ENCODE measurements at regions not wholly inside any gene's neighbourhood (a gene's known extent, or its start where the extent isn't known, plus 50 kb on each side); places are given as distances from the start of the nearest gene placed in this dataset.

GRCh38 chr11:38498721-38499120 is 1900.7 kb upstream of the RAG2 start:
- H3K36me3 ChIP-seq = no peaks in the 10 kb centered on the region
- no peak for ATAC-seq
- H3K4me1 ChIP-seq = no peaks in the 10 kb centered on the region
- DNase-seq = no peak
- intact Hi-C loops (cut with DNase I) = no loop called here
- WGBS, 2 donors = 58 to 67% methylated on average over 6 of the region's 6 CpGs
- no peak overlapping the region for H3K27ac ChIP-seq
- H3K27me3 ChIP-seq = no peaks in the 10 kb centered on the region
- H3K9me3 ChIP-seq = peaks cover 0 to 32% (median 0%) of the 10 kb centered on the region in 11 donors
- TF ChIP-seq CTCF (IDR thresholded peaks at IDR 0.05) = no peak
- no peak overlapping the region for H3K4me3 ChIP-seq

- ATAC-seq = no peak
- H3K27ac ChIP-seq = no peak overlapping the region
- no peak overlapping the region for H3K4me3 ChIP-seq
- 76 to 87% methylated on average over 2 of the region's 2 CpGs for WGBS, 2 donors
- intact Hi-C loops (cut with DNase I) = no loop called here
- peaks cover 0 to 25% (median 0%) of the 10 kb centered on the region in 11 donors for H3K9me3 ChIP-seq
- no peaks in the 10 kb centered on the region for H3K36me3 ChIP-seq
- H3K27me3 ChIP-seq = no peaks in the 10 kb centered on the region
- DNase-seq = no peak
- no peaks in the 10 kb centered on the region for H3K4me1 ChIP-seq
- no peak for TF ChIP-seq CTCF (IDR thresholded peaks at IDR 0.05)
Measured at GRCh38 chr11:38491986-38492385, 1894.0 kb upstream of the RAG2 start.

GRCh38 chr11:38481391-38481790 is 1883.4 kb upstream of the RAG2 start:
- intact Hi-C loops (cut with DNase I) = no loop called here
- H3K27ac ChIP-seq = no peak overlapping the region
- ATAC-seq = no peak
- 92 to 94% methylated on average over 12 of the region's 12 CpGs for WGBS, 2 donors
- DNase-seq = peak in 1 of 2 donors; percentile 7
- TF ChIP-seq CTCF (IDR thresholded peaks at IDR 0.05) = no peak
- no peaks in the 10 kb centered on the region for H3K36me3 ChIP-seq
- no peaks in the 10 kb centered on the region for H3K27me3 ChIP-seq
- H3K4me1 ChIP-seq = no peaks in the 10 kb centered on the region
- H3K4me3 ChIP-seq = no peak overlapping the region
- H3K9me3 ChIP-seq = peaks cover 0 to 7% (median 0%) of the 10 kb centered on the region in 11 donors

- Histone ChIP-seq H3K36me3 (no peaks in the 10 kb centered on the region), H3K4me1 (no peaks in the 10 kb centered on the region), H3K4me3 (no peak overlapping the region), H3K9me3 (peaks cover 0 to 3% (median 0%) of the 10 kb centered on the region in 11 donors), H3K27ac (no peak overlapping the region), H3K27me3 (no peaks in the 10 kb centered on the region)
- intact Hi-C loops (cut with DNase I) = no loop called here
- TF ChIP-seq CTCF (IDR thresholded peaks at IDR 0.05) = no peak
- ATAC-seq (no peak), DNase-seq (no peak)
- 48 to 59% methylated on average over 3 of the region's 3 CpGs for WGBS, 2 donors
Measured at GRCh38 chr11:38476808-38477575, 1879.0 kb upstream of the RAG2 start.

All from heart right ventricle (tissue), 16 donors.